ENCODE measurements at regions not wholly inside any gene's neighbourhood (a gene's known extent, or its start where the extent isn't known, plus 50 kb on each side); places are given as distances from the start of the nearest gene placed in this dataset.

DNA sequence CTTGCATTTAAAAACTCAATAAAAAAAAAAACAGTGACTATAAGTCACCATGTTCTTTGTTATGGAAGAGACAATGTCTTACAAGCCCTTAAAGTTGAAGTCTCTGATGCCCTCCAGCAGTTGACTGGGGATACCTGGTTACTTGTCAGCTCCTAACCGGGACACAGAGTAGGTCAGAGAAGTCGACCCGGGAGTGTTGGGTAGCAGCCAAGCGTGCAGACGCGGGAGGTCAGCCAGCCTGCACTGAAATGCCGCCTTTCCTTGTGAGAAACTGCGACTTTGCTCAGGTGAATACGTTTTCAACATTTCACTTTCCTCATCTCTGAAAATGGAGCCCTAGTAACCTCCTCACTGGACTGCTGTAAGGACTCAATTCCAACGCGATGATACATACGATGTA is 81.8 kb downstream of the F11 start:
- Histone ChIP-seq H4K5ac (ENCODE audit: insufficient read length, low read depth, low read length) (no peak overlapping the region), H4K8ac (ENCODE audit: extremely low read depth, insufficient read depth, low read length) (no peak overlapping the region), H3K36me3 (ENCODE audit: control insufficient read depth in 2 of 4, insufficient read depth in 4 of 4, low read length in 3 of 4) (no peaks in the 10 kb centered on the region), H3K4ac (replicated peaks; ENCODE audit: insufficient read length, low read depth, low read length) (no peak overlapping the region), H4K20me1 (replicated peaks in 1 of 2; ENCODE audit: control insufficient read depth in 1 of 2, insufficient read depth in 2 of 2, low read length in 2 of 2) (peaks cover 0 to 3% of the 10 kb centered on the region in 2 experiments), H3K23ac (ENCODE audit: insufficient read length) (no peak overlapping the region), H3K79me1 (ENCODE audit: low read depth, low read length) (no peaks in the 10 kb centered on the region), H3K27me3 (replicated peaks in 1 of 4; ENCODE audit: control insufficient read depth in 3 of 4, extremely low read depth in 1 of 4, insufficient read depth in 3 of 4, low read length in 3 of 4) (peaks cover 24 to 55% (median 50%) of the 10 kb centered on the region in 4 experiments), H2BK20ac (ENCODE audit: low read length) (no peak overlapping the region), H4K91ac (replicated peaks; ENCODE audit: insufficient read length, low read length) (no peak overlapping the region), H2AFZ (ENCODE audit: low read length) (no peak overlapping the region), H3K9ac (replicated peaks in 1 of 4; ENCODE audit: extremely low read depth in 1 of 4, low read depth in 3 of 4, low read length in 3 of 4) (no peak overlapping the region), H3K4me2 (ENCODE audit: insufficient read depth in 1 of 2, low read depth in 2 of 2, low read length in 2 of 2) (no peak overlapping the region), H3K79me2 (ENCODE audit: control insufficient read depth in 1 of 2, insufficient read depth in 2 of 2, low read length in 2 of 2) (no peaks in the 10 kb centered on the region), H3K9me3 (ENCODE audit: insufficient read depth in 2 of 2, low read depth in 1 of 2, low read length in 1 of 2) (no peaks in the 10 kb centered on the region), H3K23me2 (ENCODE audit: low read depth, low read length) (no peaks in the 10 kb centered on the region), H2BK120ac (replicated peaks; ENCODE audit: low read depth, low read length) (no peak overlapping the region), H3K4me1 (replicated peaks in 1 of 4; ENCODE audit: control insufficient read depth in 3 of 4, insufficient read depth in 4 of 4, low read length in 3 of 4) (peaks cover 0 to 4% (median 2%) of the 10 kb centered on the region in 4 experiments; a peak in 3 of 7 replicates), H3K18ac (ENCODE audit: extremely low read depth, low read length) (no peak overlapping the region), H3K4me3 (ENCODE audit: extremely low read depth in 1 of 4, insufficient read depth in 2 of 4, low read depth in 3 of 4, low read length in 4 of 4) (no peak overlapping the region), H3K14ac (ENCODE audit: insufficient read length) (no peak overlapping the region), H2BK5ac (ENCODE audit: low read depth, low read length) (no peak overlapping the region), H3K56ac (replicated peaks; ENCODE audit: insufficient read length, low read depth, low read length) (no peak overlapping the region), H2BK15ac (ENCODE audit: low read length) (no peak overlapping the region), H2AK5ac (ENCODE audit: low read depth, low read length) (0 out of 2 replicates have a peak overlapping the region, but pooled peaks have one; percentile 53), H2BK12ac (ENCODE audit: low read depth, low read length) (no peak overlapping the region), H3K27ac (ENCODE audit: low read depth, low read length) (no peak overlapping the region)
- ChIA-PET CTCF (ENCODE audit: partially characterized antibody) (interaction anchor here (0.7 to 2.2 kb wide), 10 partner anchors 9 to 750 kb away, joined by 3 to 10 read pairs (median 4); partner anchors contain the start of gene MTNR1A), POLR2A (ENCODE audit: partially characterized antibody) (no interaction called here)
- FAIRE-seq (no peak), DNase-seq (ENCODE audit: low read depth in 1 of 2, low spot score in 2 of 2) (no peak)
- TF ChIP-seq KDM4A (IDR thresholded peaks at IDR 0.05; ENCODE audit: low read depth, low read length, severe bottlenecking) = no peak
- 83% methylated on average over 12 of the region's 12 CpGs; no CpG with 5 or more reads in 1 of the 2 experiments for WGBS, 2 experiments (ENCODE audit: extremely low coverage in 1 of 2, insufficient coverage in 1 of 2, insufficient read length in 1 of 2, insufficient replicate concordance in 2 of 2, low coverage in 1 of 2, low lambda C conversion rate in 2 of 2, missing lambda C conversion rate in 1 of 2)
